Heart right ventricle (tissue), 16 donors: ENCODE measurements at regions not wholly inside any gene's neighbourhood (a gene's known extent, or its start where the extent isn't known, plus 50 kb on each side); places are given as distances from the start of the nearest gene placed in this dataset.

Experiments used
- ATAC-seq, 8 donors: fragments of 200-7000 bp; cut with Tn5 transposase; one replicate each; pipeline ENCODE4 v1.9.1; 2020; ENCODE audit warnings: mild to moderate bottlenecking in 8 of 8, moderate library complexity in 8 of 8, moderate number of reproducible peaks in 1 of 8
- DNase-seq, 2 donors: peaks; one replicate each; pipeline ENCODE4 v3.0.0-alpha.2; 2020
- H3K27ac ChIP-seq, 10 donors: fragments of 200-600 bp; sonication (generic) in 2 of 10; one replicate each; pipeline versions ENCODE4 v1.5.0 to v1.8.0; 2020 to 2022; ENCODE audit warnings: mild to moderate bottlenecking in 3 of 10
- H3K27me3 ChIP-seq, 7 donors: fragments of 200-600 bp; one replicate each; pipeline ENCODE4 v1.8.0; 2021 to 2022; ENCODE audit warnings: mild to moderate bottlenecking in 2 of 7
- H3K36me3 ChIP-seq, 9 donors: fragments of 200-600 bp; sonication (generic) in 1 of 9; one replicate each; pipeline versions ENCODE4 v1.5.0 to v1.8.0; 2020 to 2022; ENCODE audit warnings: mild to moderate bottlenecking in 2 of 9
- H3K4me1 ChIP-seq, 9 donors: fragments of 200-600 bp; sonication (generic) in 1 of 9; one replicate each; pipeline versions ENCODE4 v1.5.0 to v1.8.0; 2020 to 2022; ENCODE audit warnings: mild to moderate bottlenecking in 4 of 9
- H3K4me3 ChIP-seq, 10 donors: fragments of 200-600 bp; sonication (generic) in 2 of 10; one replicate each; pipeline versions ENCODE4 v1.5.0 to v1.8.0; 2020 to 2022; ENCODE audit warnings: mild to moderate bottlenecking in 7 of 10, moderate library complexity in 2 of 10
- H3K9me3 ChIP-seq, 11 donors: fragments of 200-600 bp in 10 of 11; sonication (generic) in 2 of 11; one replicate each; pipeline versions ENCODE4 v1.5.0 to v1.8.0; 2013 to 2022; ENCODE audit warnings: mild to moderate bottlenecking in 2 of 11, control low read depth in 1 of 11, moderate library complexity in 1 of 11
- WGBS, 2 donors: extraction: QIAGEN DNeasy Blood & Tissue Kit; methylation state at CpG; one replicate each; pipeline ENCODE4 v1.1.7; 2013; ENCODE audit warnings: inconsistent platforms in 1 of 2; 5-methylcytosine and 5-hydroxymethylcytosine counted together
- intact Hi-C, 10 donors: fragments of 100-400 bp; cut with DNase I; formaldehyde crosslinking; loops; one replicate each; pipeline versions ENCODE4 v1.11.1 to v1.14.2; 2022
- TF ChIP-seq, protein P1 (sequence below), 9 donors: fragments of 200-600 bp; sonication (generic) in 2 of 9; IDR thresholded peaks; one replicate each; pipeline versions ENCODE4 v1.5.0 to v1.8.0; 2021 to 2022; ENCODE audit warnings: antibody characterized with exemption in 9 of 9, mild to moderate bottlenecking in 5 of 9, moderate library complexity in 1 of 9
- donor health status: Arrhythmogenic right ventricular cardiomyopathy.
- donor health status: ischemic (EF 13 %, LVEDD 7.1; RV severe dilation, severe dysfunction).
- donor health status: healthy with polysubstance abuse.
- donor health status: DM: no; HTN: yes; CAD: no.
- donor health status: DM: no; HTN: no; CAD: no.
- donor health status: ischemic (EF 25% LVEDD 6.9; RV normal size, moderate dysfunction).
- donor health status: ischemic (EF 25% LVEDD 5.7; RV mildly dilated, moderate dysfunction).
- donor health status: healthy.
- donor health status: DM: yes; HTN: yes; CAD: no.
- donor health status: Ischemic cardiomyopathy.
- donor health status: ischemic (EF 35%, LVEDD 5.7; RV mildly dilated, moderate dysfunction).
- donor health status: nonischemic (EF 11% LVEDD 7.7; RV severe dilation, severe dysfunction).
- donor health status: DM: yes; HTN: yes; CAD: no.
- donor health status: PGD.
- donor health status: ischemic (EF 29% LVEDD 5.4; RV normal size, mild dysfunction).
- donor health status: nonischemic (EF 23%, LVEDD 6.1; RV moderate dilation, normal function).

GRCh38 chr22:26905640-26906039 is 248.3 kb downstream of the MIAT start:
- WGBS, 2 donors = 63 to 70% methylated on average over 4 of the region's 4 CpGs
- ATAC-seq (no peak), DNase-seq (no peak)
- Histone ChIP-seq H3K4me1 (peaks cover 0 to 13% (median 2%) of the 10 kb centered on the region in 9 donors), H3K27ac (no peak overlapping the region), H3K9me3 (no peaks in the 10 kb centered on the region), H3K4me3 (no peak overlapping the region), H3K36me3 (no peaks in the 10 kb centered on the region), H3K27me3 (peaks cover 0 to 48% (median 9%) of the 10 kb centered on the region in 7 donors)
- TF ChIP-seq, protein P1, sequence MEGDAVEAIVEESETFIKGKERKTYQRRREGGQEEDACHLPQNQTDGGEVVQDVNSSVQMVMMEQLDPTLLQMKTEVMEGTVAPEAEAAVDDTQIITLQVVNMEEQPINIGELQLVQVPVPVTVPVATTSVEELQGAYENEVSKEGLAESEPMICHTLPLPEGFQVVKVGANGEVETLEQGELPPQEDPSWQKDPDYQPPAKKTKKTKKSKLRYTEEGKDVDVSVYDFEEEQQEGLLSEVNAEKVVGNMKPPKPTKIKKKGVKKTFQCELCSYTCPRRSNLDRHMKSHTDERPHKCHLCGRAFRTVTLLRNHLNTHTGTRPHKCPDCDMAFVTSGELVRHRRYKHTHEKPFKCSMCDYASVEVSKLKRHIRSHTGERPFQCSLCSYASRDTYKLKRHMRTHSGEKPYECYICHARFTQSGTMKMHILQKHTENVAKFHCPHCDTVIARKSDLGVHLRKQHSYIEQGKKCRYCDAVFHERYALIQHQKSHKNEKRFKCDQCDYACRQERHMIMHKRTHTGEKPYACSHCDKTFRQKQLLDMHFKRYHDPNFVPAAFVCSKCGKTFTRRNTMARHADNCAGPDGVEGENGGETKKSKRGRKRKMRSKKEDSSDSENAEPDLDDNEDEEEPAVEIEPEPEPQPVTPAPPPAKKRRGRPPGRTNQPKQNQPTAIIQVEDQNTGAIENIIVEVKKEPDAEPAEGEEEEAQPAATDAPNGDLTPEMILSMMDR (IDR thresholded peaks at IDR 0.05) = no peak
- intact Hi-C loops = no loop called here

DNA sequence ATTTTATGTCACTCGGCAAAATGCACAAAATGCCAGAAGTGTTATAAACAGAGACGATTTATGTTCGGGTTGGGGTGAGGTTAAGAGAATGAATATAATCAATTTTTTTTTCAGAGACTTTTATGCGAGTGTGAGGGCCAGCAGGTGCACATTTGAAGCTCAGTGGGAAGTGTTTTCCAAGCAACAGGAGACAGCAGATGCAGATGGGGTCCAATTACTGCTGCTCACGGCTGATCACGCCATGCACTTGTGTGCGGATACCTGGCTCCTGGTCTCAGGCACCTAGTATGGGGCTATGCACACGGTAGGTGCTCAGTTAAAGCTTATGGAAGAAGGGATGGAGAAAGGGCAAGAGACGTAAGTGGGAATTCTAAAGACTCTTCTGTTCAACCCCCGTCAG is 249.1 kb downstream of the MIAT start:
- ATAC-seq = no peak

GRCh38 chr22:26907366-26907765 is 250.0 kb downstream of the MIAT start:
- ATAC-seq (no peak), DNase-seq (no peak)
- Histone ChIP-seq H3K27ac (no peak overlapping the region), H3K27me3 (peaks cover 0 to 35% (median 12%) of the 10 kb centered on the region in 7 donors), H3K4me3 (no peak overlapping the region), H3K36me3 (no peaks in the 10 kb centered on the region), H3K4me1 (peaks cover 0 to 9% (median 2%) of the 10 kb centered on the region in 9 donors), H3K9me3 (no peaks in the 10 kb centered on the region)
- TF ChIP-seq, protein P1 (IDR thresholded peaks at IDR 0.05) = no peak
- intact Hi-C loops = no loop called here
- WGBS, 2 donors = 95 to 98% methylated on average over 2 of the region's 2 CpGs

More for the DNA sequence above, 249.1 kb downstream of the MIAT start:
- Histone ChIP-seq H3K36me3 (no peaks in the 10 kb centered on the region), H3K27me3 (peaks cover 0 to 40% (median 9%) of the 10 kb centered on the region in 7 donors), H3K9me3 (no peaks in the 10 kb centered on the region), H3K27ac (no peak overlapping the region), H3K4me3 (no peak overlapping the region), H3K4me1 (peaks cover 0 to 13% (median 2%) of the 10 kb centered on the region in 9 donors)
- DNase-seq = no peak
- intact Hi-C loops = no loop called here
- 88 to 93% methylated on average over 10 of the region's 10 CpGs for WGBS, 2 donors
- TF ChIP-seq, protein P1 (IDR thresholded peaks at IDR 0.05) = no peak

GRCh38 chr22:26910845-26911244 is 253.5 kb downstream of the MIAT start:
- ATAC-seq (no peak), DNase-seq (no peak)
- TF ChIP-seq, protein P1 (IDR thresholded peaks at IDR 0.05) = no peak
- intact Hi-C loops = no loop called here
- Histone ChIP-seq H3K27ac (no peak overlapping the region), H3K4me1 (no peaks in the 10 kb centered on the region), H3K27me3 (peaks cover 0 to 35% (median 19%) of the 10 kb centered on the region in 7 donors), H3K36me3 (no peaks in the 10 kb centered on the region), H3K4me3 (no peak overlapping the region), H3K9me3 (no peaks in the 10 kb centered on the region)
- WGBS, 2 donors = 25 to 58% methylated on average over 4 of the region's 4 CpGs
